Erythroblast (primary cell): ENCODE measurements at regions not wholly inside any gene's neighbourhood (a gene's known extent, or its start where the extent isn't known, plus 50 kb on each side); places are given as distances from the start of the nearest gene placed in this dataset.
A peak's percentile ranks its signal among the peaks of the same experiment; 100 is the strongest.
"Not testable (repeated sequence)": the region's sequence is repeated elsewhere in the genome, so short reads cannot be mapped to it uniquely, and the experiment has no call there.

Source experiments
- DNase-seq, 2 experiments: peaks; one replicate each; lab custom pipeline; 2025; lab: John Stamatoyannopoulos, UW
- POLR2A ChIP-seq: IDR thresholded peaks from 2 replicates; pipeline ENCODE4 v1.6.1; 2011; ENCODE audit warnings: mild to moderate bottlenecking, low read length

- not testable (repeated sequence) for DNase-seq
These were observed 227.0 kb downstream of the BCL2L11 start for GRCh38 chr2:111347695-111348094.

GRCh38 chr2:111348316-111348715 lies 227.6 kb downstream of the BCL2L11 start:
- not testable (repeated sequence) for DNase-seq

GRCh38 chr2:111355022-111355817 lies 234.5 kb downstream of the BCL2L11 start:
- DNase-seq = not testable (repeated sequence)

- DNase-seq = not testable (repeated sequence)
These were observed 235.3 kb downstream of the BCL2L11 start for GRCh38 chr2:111355823-111356511.

GRCh38 chr2:111356512-111357031 lies 235.9 kb downstream of the BCL2L11 start:
- not testable (repeated sequence) for DNase-seq

GRCh38 chr2:111365986-111366640 lies 245.4 kb downstream of the BCL2L11 start:
- peak; percentile 23 for TF ChIP-seq POLR2A
- DNase-seq = not testable (repeated sequence)

- DNase-seq = not testable (repeated sequence)
These were observed 245.9 kb downstream of the BCL2L11 start for GRCh38 chr2:111366641-111367029.

GRCh38 chr2:111367080-111367479 lies 246.4 kb downstream of the BCL2L11 start:
- DNase-seq = not testable (repeated sequence)

- not testable (repeated sequence) for DNase-seq
These were observed 247.2 kb downstream of the BCL2L11 start for GRCh38 chr2:111367871-111368270.

GRCh38 chr2:111368288-111368687 lies 247.6 kb downstream of the BCL2L11 start:
- DNase-seq = not testable (repeated sequence)

- DNase-seq = not testable (repeated sequence)
These were observed 252.3 kb downstream of the BCL2L11 start for GRCh38 chr2:111373060-111373459.

GRCh38 chr2:111373989-111374388 lies 253.3 kb downstream of the BCL2L11 start:
- DNase-seq = not testable (repeated sequence)

GRCh38 chr2:111374734-111375133 lies 254.0 kb downstream of the BCL2L11 start:
- not testable (repeated sequence) for DNase-seq

- DNase-seq = not testable (repeated sequence)
These were observed 254.7 kb downstream of the BCL2L11 start for GRCh38 chr2:111375320-111375883.

- not testable (repeated sequence) for DNase-seq
These were observed 255.7 kb downstream of the BCL2L11 start for GRCh38 chr2:111376272-111376970.

- not testable (repeated sequence) for DNase-seq
These were observed 256.2 kb downstream of the BCL2L11 start for GRCh38 chr2:111376971-111377352.

GRCh38 chr2:111377386-111377959 lies 256.8 kb downstream of the BCL2L11 start:
- DNase-seq = not testable (repeated sequence)

GRCh38 chr2:111378348-111378747 lies 257.6 kb downstream of the BCL2L11 start:
- DNase-seq = not testable (repeated sequence)

GRCh38 chr2:111380733-111381439 lies 260.2 kb downstream of the BCL2L11 start:
- not testable (repeated sequence) for DNase-seq
